DND-41 (cell line): ENCODE measurements at regions not wholly inside any gene's neighbourhood (a gene's known extent, or its start where the extent isn't known, plus 50 kb on each side); places are given as distances from the start of the nearest gene placed in this dataset.
A peak's percentile ranks its signal among the peaks of the same experiment; 100 is the strongest.

Source experiments
- ATAC-seq: fragments of 200-7000 bp; cut with Tn5 transposase; 3 replicates; pipeline ENCODE4 v1.9.1; 2021; ENCODE audit warnings: low read depth; ENCODE audit not compliant: insufficient read depth
- DNase-seq: peaks from one replicate; pipeline ENCODE4 v3.0.0-alpha.2; 2020
- H2AFZ ChIP-seq: 2 replicates; pipeline ENCODE4 v1.6.0; 2012; ENCODE audit warnings: low read depth, low read length
- H3K27ac ChIP-seq: 2 replicates; pipeline ENCODE4 v1.5.1; 2012; ENCODE audit warnings: low read length, inconsistent platforms
- H3K27me3 ChIP-seq: fragments of 200-600 bp; sonication (generic); 2 replicates; pipeline ENCODE4 v1.6.0; 2012; ENCODE audit warnings: low read length, mild to moderate bottlenecking, inconsistent platforms; ENCODE audit not compliant: insufficient read depth, poor library complexity
- H3K36me3 ChIP-seq: 2 replicates; pipeline ENCODE4 v1.5.1; 2012; ENCODE audit warnings: low read length, inconsistent platforms; ENCODE audit not compliant: insufficient read depth
- H3K4me1 ChIP-seq: 2 replicates; pipeline ENCODE4 v1.5.1; 2012; ENCODE audit warnings: mild to moderate bottlenecking, low read length; ENCODE audit not compliant: insufficient read depth
- H3K4me2 ChIP-seq: 2 replicates; pipeline ENCODE4 v1.6.0; 2012; ENCODE audit warnings: mild to moderate bottlenecking, moderate library complexity, low read length, inconsistent platforms; ENCODE audit not compliant: insufficient read depth
- H3K4me3 ChIP-seq, 2 experiments: fragments of 200-600 bp in 1 of 2; shearing (Covaris generic) in 1 of 2; 2 replicates each; pipeline ENCODE4 v1.5.1; 2012 to 2016; ENCODE audit warnings: inconsistent platforms in 2 of 2, low read length in 2 of 2, mild to moderate bottlenecking in 2 of 2, low read depth in 1 of 2, moderate library complexity in 1 of 2
- H3K79me2 ChIP-seq: 2 replicates; pipeline ENCODE4 v1.6.0; 2012; ENCODE audit warnings: low read length, inconsistent platforms; ENCODE audit not compliant: insufficient read depth
- H3K9ac ChIP-seq: 2 replicates; pipeline ENCODE4 v1.6.0; 2012; ENCODE audit warnings: low read depth, mild to moderate bottlenecking, inconsistent platforms, low read length, moderate library complexity
- H3K9me3 ChIP-seq: 2 replicates; pipeline ENCODE4 v1.5.1; 2012; ENCODE audit warnings: low read length, moderate library complexity, mild to moderate bottlenecking, inconsistent platforms; ENCODE audit not compliant: insufficient read depth, severe bottlenecking
- H4K20me1 ChIP-seq: 2 replicates; pipeline ENCODE4 v1.6.0; 2012; ENCODE audit warnings: low read length; ENCODE audit not compliant: insufficient read depth
- EZH2 ChIP-seq: IDR thresholded peaks from 3 replicates; pipeline ENCODE4 v1.6.1; 2012; ENCODE audit warnings: borderline replicate concordance, low read depth, mild to moderate bottlenecking, moderate library complexity, low read length, inconsistent platforms; ENCODE audit not compliant: severe bottlenecking
- TF ChIP-seq, protein P1 (sequence below): IDR thresholded peaks from 2 replicates; pipeline ENCODE4 v1.5.1; 2012; ENCODE audit warnings: borderline replicate concordance, low read length, moderate library complexity, mild to moderate bottlenecking; ENCODE audit not compliant: poor library complexity, severe bottlenecking; ENCODE audit errors: extremely low read depth

DNA sequence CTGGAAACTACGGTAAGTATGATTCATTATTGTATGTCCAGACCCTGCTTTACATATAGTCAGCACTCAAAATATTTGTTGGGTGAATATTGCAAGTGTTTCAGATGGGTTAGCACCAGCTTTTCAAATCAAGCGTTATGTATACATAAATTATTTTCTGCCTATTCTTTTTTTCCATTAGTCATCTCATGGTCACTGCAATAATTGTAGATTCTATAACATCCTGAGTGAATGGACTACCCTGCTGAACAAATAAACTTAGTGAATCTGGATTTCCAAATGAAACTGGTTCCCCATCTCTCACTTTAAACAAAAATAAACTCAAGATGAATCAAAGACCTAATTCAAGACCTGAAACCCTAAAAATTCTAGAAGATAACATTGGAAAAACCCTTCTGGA is 152.3 kb downstream of the DIO2 start:
- H3K9ac ChIP-seq: no peak overlapping the region
- H3K27ac ChIP-seq: no peak overlapping the region
- H3K4me1 ChIP-seq: no peaks in the 10 kb centered on the region
- no peak overlapping the region for H3K4me3 ChIP-seq
- H2AFZ ChIP-seq: no peak overlapping the region
- H3K36me3 ChIP-seq: no peaks in the 10 kb centered on the region
- ATAC-seq (no peak), DNase-seq (no peak)
- no peak overlapping the region for H3K4me2 ChIP-seq
- H3K79me2 ChIP-seq: no peaks in the 10 kb centered on the region
- TF ChIP-seq, protein P1, sequence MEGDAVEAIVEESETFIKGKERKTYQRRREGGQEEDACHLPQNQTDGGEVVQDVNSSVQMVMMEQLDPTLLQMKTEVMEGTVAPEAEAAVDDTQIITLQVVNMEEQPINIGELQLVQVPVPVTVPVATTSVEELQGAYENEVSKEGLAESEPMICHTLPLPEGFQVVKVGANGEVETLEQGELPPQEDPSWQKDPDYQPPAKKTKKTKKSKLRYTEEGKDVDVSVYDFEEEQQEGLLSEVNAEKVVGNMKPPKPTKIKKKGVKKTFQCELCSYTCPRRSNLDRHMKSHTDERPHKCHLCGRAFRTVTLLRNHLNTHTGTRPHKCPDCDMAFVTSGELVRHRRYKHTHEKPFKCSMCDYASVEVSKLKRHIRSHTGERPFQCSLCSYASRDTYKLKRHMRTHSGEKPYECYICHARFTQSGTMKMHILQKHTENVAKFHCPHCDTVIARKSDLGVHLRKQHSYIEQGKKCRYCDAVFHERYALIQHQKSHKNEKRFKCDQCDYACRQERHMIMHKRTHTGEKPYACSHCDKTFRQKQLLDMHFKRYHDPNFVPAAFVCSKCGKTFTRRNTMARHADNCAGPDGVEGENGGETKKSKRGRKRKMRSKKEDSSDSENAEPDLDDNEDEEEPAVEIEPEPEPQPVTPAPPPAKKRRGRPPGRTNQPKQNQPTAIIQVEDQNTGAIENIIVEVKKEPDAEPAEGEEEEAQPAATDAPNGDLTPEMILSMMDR: no peak
- TF ChIP-seq EZH2: no peak
- no peaks in the 10 kb centered on the region for H3K27me3 ChIP-seq
- no peaks in the 10 kb centered on the region for H4K20me1 ChIP-seq
- H3K9me3 ChIP-seq: no peaks in the 10 kb centered on the region

DNA sequence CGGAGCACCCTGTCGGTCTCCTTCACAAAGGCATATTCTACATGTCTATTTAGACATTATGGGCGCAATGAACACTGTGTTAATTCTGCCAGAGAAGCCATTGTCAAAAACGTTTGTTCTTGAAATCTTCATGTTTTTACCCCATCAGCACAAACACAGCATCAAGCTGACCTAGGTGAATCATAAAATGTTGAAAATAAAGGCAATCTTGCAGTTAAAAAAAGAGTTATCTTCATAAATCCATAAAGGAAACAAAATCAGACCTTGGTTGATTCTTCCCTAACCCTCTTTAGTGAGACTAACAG is 154.9 kb downstream of the DIO2 start:
- Histone ChIP-seq H3K4me2 (no peak overlapping the region), H2AFZ (no peak overlapping the region; the same call in 1 of the 2 replicates), H3K79me2 (no peaks in the 10 kb centered on the region), H4K20me1 (no peaks in the 10 kb centered on the region), H3K9ac (no peak overlapping the region), H3K4me1 (no peaks in the 10 kb centered on the region), H3K27ac (no peak overlapping the region), H3K27me3 (no peaks in the 10 kb centered on the region), H3K36me3 (no peaks in the 10 kb centered on the region), H3K4me3 (no peak overlapping the region), H3K9me3 (no peaks in the 10 kb centered on the region)
- DNase-seq (no peak), ATAC-seq (no peak)
- no peak for TF ChIP-seq EZH2
- TF ChIP-seq, protein P1: no peak

DNA sequence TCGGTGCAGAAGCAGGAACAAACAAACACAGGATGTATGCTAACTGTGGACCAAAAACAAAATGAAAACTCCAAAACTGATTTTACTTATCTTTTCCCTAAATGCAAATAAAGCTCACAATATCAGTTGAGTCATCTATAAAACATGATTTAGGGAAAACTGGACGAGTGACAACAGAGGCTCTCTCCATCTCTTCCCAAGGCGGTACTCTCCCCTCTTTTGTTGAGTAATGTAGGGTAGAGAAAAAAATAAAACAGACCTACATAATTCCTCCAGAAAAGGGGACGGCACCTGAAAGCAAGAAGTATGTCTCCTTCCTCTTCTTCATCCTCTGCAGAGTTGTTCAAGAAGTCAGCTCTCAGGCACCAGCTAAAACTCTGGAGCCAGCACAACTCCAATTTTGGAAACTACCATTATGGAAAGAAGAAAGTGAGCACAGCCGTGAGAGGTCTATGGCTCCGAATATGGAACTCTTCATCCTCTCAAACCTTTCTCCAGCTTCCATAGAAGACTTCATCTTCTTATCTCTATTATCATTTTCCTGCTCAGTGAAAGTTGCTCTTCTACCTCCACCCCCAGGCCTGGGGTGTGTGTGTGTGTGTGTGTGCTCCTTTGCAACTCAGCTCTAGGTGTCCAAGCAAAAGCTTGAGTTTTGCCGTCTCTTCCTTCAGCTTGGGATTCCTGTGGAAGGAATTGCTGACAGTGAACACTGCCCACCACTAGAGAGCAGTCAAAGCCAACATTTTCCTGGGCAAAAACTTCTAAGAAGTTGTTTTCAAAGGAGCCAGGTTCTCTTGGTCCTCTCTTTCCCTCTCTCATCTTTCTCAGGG is 155.4 kb downstream of the DIO2 start:
- no peak overlapping the region; the same call in 1 of the 2 replicates for H2AFZ ChIP-seq
- H3K36me3 ChIP-seq: no peaks in the 10 kb centered on the region
- no peak for TF ChIP-seq EZH2
- TF ChIP-seq, protein P1: peak; percentile 88
- no peak overlapping the region for H3K4me3 ChIP-seq
- no peaks in the 10 kb centered on the region for H3K27me3 ChIP-seq
- peak; percentile 48 for DNase-seq
- no peaks in the 10 kb centered on the region for H3K4me1 ChIP-seq
- no peaks in the 10 kb centered on the region for H4K20me1 ChIP-seq
- no peak overlapping the region for H3K27ac ChIP-seq
- no peaks in the 10 kb centered on the region for H3K79me2 ChIP-seq
- H3K9ac ChIP-seq: no peak overlapping the region
- H3K9me3 ChIP-seq: no peaks in the 10 kb centered on the region
- no peak overlapping the region for H3K4me2 ChIP-seq
- ATAC-seq: peak; percentile 77
